Psoas muscle (tissue), 7 donors: ENCODE measurements at regions not wholly inside any gene's neighbourhood (a gene's known extent, or its start where the extent isn't known, plus 50 kb on each side); places are given as distances from the start of the nearest gene placed in this dataset.

Experiments used
- ATAC-seq, 4 donors: fragments of 200-7000 bp; cut with Tn5 transposase; one replicate each; pipeline ENCODE4 v1.9.1; 2020; ENCODE audit warnings: moderate library complexity in 3 of 4, mild to moderate bottlenecking in 2 of 4
- DNase-seq, 2 donors: peaks; one replicate each; pipeline ENCODE4 v3.0.0-alpha.2; 2020
- H3K27ac ChIP-seq: fragments of 200-600 bp; one replicate; pipeline ENCODE4 v1.8.0; 2022
- H3K27me3 ChIP-seq, 3 donors: fragments of 200-600 bp in 1 of 3; one replicate each; pipeline versions ENCODE4 v1.6.1 to v1.8.0; 2013 to 2022; ENCODE audit warnings: low read length in 2 of 3, mild to moderate bottlenecking in 2 of 3, moderate library complexity in 1 of 3; ENCODE audit not compliant: insufficient read depth in 3 of 3
- H3K36me3 ChIP-seq, 2 donors: fragments of 200-600 bp in 1 of 2; one replicate each; pipeline versions ENCODE4 v1.6.1 to v1.8.0; 2013 to 2022; ENCODE audit warnings: low read depth in 1 of 2, mild to moderate bottlenecking in 1 of 2, moderate library complexity in 1 of 2; ENCODE audit not compliant: insufficient read depth in 1 of 2
- H3K4me1 ChIP-seq: fragments of 200-600 bp; one replicate; pipeline ENCODE4 v1.8.0; 2022
- H3K4me3 ChIP-seq: fragments of 200-600 bp; one replicate; pipeline ENCODE4 v1.8.0; 2022; ENCODE audit warnings: mild to moderate bottlenecking
- H3K9me3 ChIP-seq: fragments of 200-600 bp; one replicate; pipeline ENCODE4 v1.8.0; 2022
- WGBS, 3 donors: extraction: QIAGEN DNeasy Blood & Tissue Kit; methylation state at CpG; one replicate each; pipeline versions ENCODE4 v1.1.6 to v1.1.7; 2013; 5-methylcytosine and 5-hydroxymethylcytosine counted together
- intact Hi-C, 2 donors: fragments of 100-400 bp; cut with DNase I; formaldehyde crosslinking; loops; one replicate each; pipeline versions ENCODE4 v1.11.0 to v1.14.2; 2022
- TF ChIP-seq, protein P1 (sequence below): fragments of 200-600 bp; IDR thresholded peaks from one replicate; pipeline ENCODE4 v1.8.0; 2022; ENCODE audit warnings: antibody characterized with exemption
- donor health status: healthy with polysubstance abuse.
- donor health status: DM: no; HTN: no; CAD: no; lungs with moderate emphysema.
- donor health status: Bipolar disorder and iron deficiency.
- donor health status: healthy.
- donor health status: DM: yes; HTN: yes; CAD: no.
- donor health status: DM: no; HTN: no; CAD: no.
- donor health status: DM: yes; HTN: yes; CAD: no.

GRCh38 chr15:70354346-70354905 lies 256.7 kb upstream of the TLE3 start:
- Histone ChIP-seq H3K4me3 (no peak overlapping the region), H3K9me3 (no peaks in the 10 kb centered on the region), H3K27me3 (peaks cover 0 to 4% (median 0%) of the 10 kb centered on the region in 3 donors), H3K27ac (no peak overlapping the region), H3K4me1 (no peaks in the 10 kb centered on the region), H3K36me3 (no peaks in the 10 kb centered on the region)
- intact Hi-C loops = no loop called here
- 88 to 90% (median 90%) methylated on average over 20 of the region's 20 CpGs for WGBS, 3 donors
- DNase-seq = no peak
- TF ChIP-seq, protein P1, sequence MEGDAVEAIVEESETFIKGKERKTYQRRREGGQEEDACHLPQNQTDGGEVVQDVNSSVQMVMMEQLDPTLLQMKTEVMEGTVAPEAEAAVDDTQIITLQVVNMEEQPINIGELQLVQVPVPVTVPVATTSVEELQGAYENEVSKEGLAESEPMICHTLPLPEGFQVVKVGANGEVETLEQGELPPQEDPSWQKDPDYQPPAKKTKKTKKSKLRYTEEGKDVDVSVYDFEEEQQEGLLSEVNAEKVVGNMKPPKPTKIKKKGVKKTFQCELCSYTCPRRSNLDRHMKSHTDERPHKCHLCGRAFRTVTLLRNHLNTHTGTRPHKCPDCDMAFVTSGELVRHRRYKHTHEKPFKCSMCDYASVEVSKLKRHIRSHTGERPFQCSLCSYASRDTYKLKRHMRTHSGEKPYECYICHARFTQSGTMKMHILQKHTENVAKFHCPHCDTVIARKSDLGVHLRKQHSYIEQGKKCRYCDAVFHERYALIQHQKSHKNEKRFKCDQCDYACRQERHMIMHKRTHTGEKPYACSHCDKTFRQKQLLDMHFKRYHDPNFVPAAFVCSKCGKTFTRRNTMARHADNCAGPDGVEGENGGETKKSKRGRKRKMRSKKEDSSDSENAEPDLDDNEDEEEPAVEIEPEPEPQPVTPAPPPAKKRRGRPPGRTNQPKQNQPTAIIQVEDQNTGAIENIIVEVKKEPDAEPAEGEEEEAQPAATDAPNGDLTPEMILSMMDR = no peak
- ATAC-seq = no peak

DNA sequence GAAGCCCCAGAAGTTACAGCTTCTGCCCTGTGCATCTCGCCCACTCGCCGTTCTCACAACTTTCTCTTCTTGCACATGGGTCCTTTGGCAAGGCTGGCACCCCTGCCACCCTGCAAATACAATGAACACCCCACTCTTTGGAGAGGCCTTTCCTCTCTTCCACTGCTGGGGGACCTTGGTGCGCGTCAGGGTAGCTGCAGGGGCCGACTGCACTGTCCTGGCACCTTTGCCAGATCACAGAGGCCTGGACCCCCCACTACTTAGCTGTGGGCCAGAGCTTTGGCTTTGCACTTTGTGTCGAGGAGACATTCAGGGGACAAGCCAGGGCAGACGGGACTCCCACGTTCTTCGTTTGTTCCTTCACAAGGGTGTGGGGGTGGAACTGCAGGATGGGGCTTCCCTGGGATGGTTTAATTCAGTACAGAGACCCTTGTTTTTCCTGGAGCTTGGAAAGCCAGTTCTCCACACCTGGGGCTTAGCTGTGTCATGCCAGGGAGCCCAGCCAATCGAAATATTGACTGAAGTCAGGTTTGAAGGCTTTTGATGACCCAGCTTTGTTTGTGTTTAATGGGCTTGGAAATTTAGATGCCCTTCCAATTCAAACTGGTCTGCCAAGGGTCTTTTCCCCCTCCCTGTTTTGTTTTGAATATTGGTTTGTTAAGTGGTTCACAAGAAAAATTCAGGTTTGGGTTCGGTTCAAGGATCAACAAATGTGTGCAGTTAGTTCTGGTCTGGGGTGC lies 256.1 kb upstream of the TLE3 start:
- peaks cover 0 to 4% (median 0%) of the 10 kb centered on the region in 3 donors for H3K27me3 ChIP-seq
- H3K27ac ChIP-seq = no peak overlapping the region
- TF ChIP-seq, protein P1 = no peak
- H3K36me3 ChIP-seq = no peaks in the 10 kb centered on the region
- 88 to 93% (median 92%) methylated on average over 12 of the region's 12 CpGs for WGBS, 3 donors
- DNase-seq = no peak
- no peaks in the 10 kb centered on the region for H3K9me3 ChIP-seq
- no peak for ATAC-seq
- H3K4me1 ChIP-seq = no peaks in the 10 kb centered on the region
- H3K4me3 ChIP-seq = no peak overlapping the region
- intact Hi-C loops = no loop called here

GRCh38 chr15:70351941-70352774 lies 254.4 kb upstream of the TLE3 start:
- H3K4me3 ChIP-seq = no peak overlapping the region
- TF ChIP-seq, protein P1 = no peak
- H3K27me3 ChIP-seq = peaks cover 0 to 4% (median 0%) of the 10 kb centered on the region in 3 donors
- intact Hi-C loops = no loop called here
- H3K4me1 ChIP-seq = no peaks in the 10 kb centered on the region
- 90 to 94% (median 93%) methylated on average over 3 of the region's 3 CpGs for WGBS, 3 donors
- ATAC-seq (no peak), DNase-seq (no peak)
- H3K36me3 ChIP-seq = no peaks in the 10 kb centered on the region
- H3K27ac ChIP-seq = no peak overlapping the region
- no peaks in the 10 kb centered on the region for H3K9me3 ChIP-seq

DNA sequence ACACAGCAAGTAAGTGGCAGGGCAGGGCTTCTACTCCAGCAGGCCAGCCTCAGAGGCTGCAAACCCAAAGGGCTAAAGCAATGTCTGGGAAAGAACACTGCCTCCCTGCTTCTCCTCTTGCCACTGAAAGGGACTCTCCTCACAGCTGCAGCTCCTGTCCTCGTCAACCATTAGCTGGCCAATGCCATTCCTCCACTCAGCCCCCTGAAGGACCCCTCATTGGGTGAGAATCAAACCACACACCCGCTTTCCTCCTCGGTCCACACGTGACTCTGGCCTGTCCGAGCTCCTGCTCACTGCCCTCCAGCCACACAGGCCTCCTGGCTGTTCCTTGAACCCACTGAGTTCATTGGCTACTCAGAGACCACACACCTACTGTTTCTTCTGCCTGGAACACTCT lies 253.7 kb upstream of the TLE3 start:
- intact Hi-C loops = no loop called here

More for the DNA sequence above, 253.7 kb upstream of the TLE3 start:
- Histone ChIP-seq H3K27me3 (peaks cover 0 to 4% (median 0%) of the 10 kb centered on the region in 3 donors), H3K27ac (no peak overlapping the region), H3K4me3 (no peak overlapping the region), H3K4me1 (no peaks in the 10 kb centered on the region), H3K9me3 (no peaks in the 10 kb centered on the region), H3K36me3 (no peaks in the 10 kb centered on the region)
- 95 to 97% (median 95%) methylated on average over 5 of the region's 5 CpGs for WGBS, 3 donors
- DNase-seq = no peak
- ATAC-seq = no peak
- TF ChIP-seq, protein P1 = no peak
